Activated CD8-positive, alpha-beta memory T cell treated with anti-CD3 and anti-CD28 coated beads, Interleukin-2, amount 50 U/mL, for 24 hours (primary cell): ENCODE measurements at regions not wholly inside any gene's neighbourhood (a gene's known extent, or its start where the extent isn't known, plus 50 kb on each side); places are given as distances from the start of the nearest gene placed in this dataset.

Experiments used
- DNase-seq: peaks from one replicate; pipeline ENCODE4 v3.0.0-alpha.2; 2020; ENCODE audit errors: extremely low read depth

- no peak for DNase-seq
Observed at GRCh38 chr2:146894514-146894913, 950.3 kb upstream of the ACVR2A start.

GRCh38 chr2:146893500-146894041 lies 951.3 kb upstream of the ACVR2A start:
- no peak for DNase-seq

- no peak for DNase-seq
Observed at GRCh38 chr2:146890491-146890890, 954.3 kb upstream of the ACVR2A start.

- no peak for DNase-seq
Observed at GRCh38 chr2:146879882-146880281, 964.9 kb upstream of the ACVR2A start.

- no peak for DNase-seq
Observed at GRCh38 chr2:146874260-146874658, 970.6 kb upstream of the ACVR2A start.

- DNase-seq = no peak
Observed at GRCh38 chr2:146873646-146874259, 971.1 kb upstream of the ACVR2A start.

GRCh38 chr2:146873056-146873455 lies 971.8 kb upstream of the ACVR2A start:
- no peak for DNase-seq

GRCh38 chr2:146870691-146871090 lies 974.1 kb upstream of the ACVR2A start:
- DNase-seq = no peak

- no peak for DNase-seq
Observed at GRCh38 chr2:146869328-146869727, 975.5 kb upstream of the ACVR2A start.

- DNase-seq = no peak
Observed at GRCh38 chr2:146868051-146868450, 976.8 kb upstream of the ACVR2A start.

GRCh38 chr2:146867477-146867986 lies 977.3 kb upstream of the ACVR2A start:
- DNase-seq = no peak

GRCh38 chr2:146853741-146854444 lies 990.9 kb upstream of the ACVR2A start:
- no peak for DNase-seq

GRCh38 chr2:146852661-146853060 lies 992.2 kb upstream of the ACVR2A start:
- DNase-seq = no peak

- DNase-seq = no peak
Observed at GRCh38 chr2:146850746-146851145, 994.1 kb upstream of the ACVR2A start.

GRCh38 chr2:146847846-146848245 lies 997.0 kb upstream of the ACVR2A start:
- no peak for DNase-seq

GRCh38 chr2:146844226-146844990 lies 1000.4 kb upstream of the ACVR2A start:
- DNase-seq = no peak

GRCh38 chr2:146837857-146838256 lies 1007.0 kb upstream of the ACVR2A start:
- no peak for DNase-seq

- no peak for DNase-seq
Observed at GRCh38 chr2:146826388-146826787, 1018.4 kb upstream of the ACVR2A start.

- DNase-seq = no peak
Observed at GRCh38 chr2:146821836-146822316, 1023.0 kb upstream of the ACVR2A start.

- DNase-seq = no peak
Observed at GRCh38 chr2:146820672-146821071, 1024.2 kb upstream of the ACVR2A start.

- DNase-seq = no peak
Observed at GRCh38 chr2:146818122-146818521, 1026.7 kb upstream of the ACVR2A start.

- no peak for DNase-seq
Observed at GRCh38 chr2:146817613-146818012, 1027.2 kb upstream of the ACVR2A start.
